GM19463 (cell line): ENCODE measurements at regions not wholly inside any gene's neighbourhood (a gene's known extent, or its start where the extent isn't known, plus 50 kb on each side); places are given as distances from the start of the nearest gene placed in this dataset.
"Not testable (repeated sequence)": the region's sequence is repeated elsewhere in the genome, so short reads cannot be mapped to it uniquely, and the experiment has no call there.

ENCODE experiments used
- ATAC-seq: cut with Tn5 transposase; IDR thresholded peaks from one replicate; pipeline ENCODE4 v1.9.1; 2021; ENCODE audit warnings: mild to moderate bottlenecking, moderate library complexity; ENCODE audit not compliant: unreplicated experiment

DNA sequence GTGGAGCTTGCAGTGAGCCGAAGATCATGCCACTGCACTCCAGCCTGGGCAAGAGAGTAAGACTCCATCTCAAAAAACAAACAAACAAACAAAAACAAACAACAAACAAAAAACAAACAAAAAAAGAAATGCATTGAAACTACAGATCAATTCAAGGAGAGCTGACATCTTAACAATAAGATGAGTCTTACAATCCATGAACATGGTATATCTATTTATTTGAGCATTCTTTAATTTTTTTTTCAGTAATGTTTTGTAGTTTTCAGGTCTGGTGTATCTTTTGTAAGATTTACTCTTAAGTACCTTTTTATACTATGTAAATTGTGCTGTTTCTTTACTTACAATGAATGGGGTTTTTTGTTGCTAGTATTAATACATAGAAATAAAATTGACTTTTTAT, 140.1 kb upstream of the DAPK1 start:
- no peak for ATAC-seq

- ATAC-seq, result no peak
These were observed 138.4 kb upstream of the DAPK1 start for GRCh38 chr9:87359264-87359663.

- no peak for ATAC-seq
These were observed 137.6 kb upstream of the DAPK1 start for GRCh38 chr9:87359958-87360601.

GRCh38 chr9:87370049-87370685, 127.5 kb upstream of the DAPK1 start:
- ATAC-seq, result no peak

GRCh38 chr9:87371795-87372355, 125.8 kb upstream of the DAPK1 start:
- ATAC-seq, result no peak

- ATAC-seq, result no peak
These were observed 125.3 kb upstream of the DAPK1 start for GRCh38 chr9:87372356-87372851.

DNA sequence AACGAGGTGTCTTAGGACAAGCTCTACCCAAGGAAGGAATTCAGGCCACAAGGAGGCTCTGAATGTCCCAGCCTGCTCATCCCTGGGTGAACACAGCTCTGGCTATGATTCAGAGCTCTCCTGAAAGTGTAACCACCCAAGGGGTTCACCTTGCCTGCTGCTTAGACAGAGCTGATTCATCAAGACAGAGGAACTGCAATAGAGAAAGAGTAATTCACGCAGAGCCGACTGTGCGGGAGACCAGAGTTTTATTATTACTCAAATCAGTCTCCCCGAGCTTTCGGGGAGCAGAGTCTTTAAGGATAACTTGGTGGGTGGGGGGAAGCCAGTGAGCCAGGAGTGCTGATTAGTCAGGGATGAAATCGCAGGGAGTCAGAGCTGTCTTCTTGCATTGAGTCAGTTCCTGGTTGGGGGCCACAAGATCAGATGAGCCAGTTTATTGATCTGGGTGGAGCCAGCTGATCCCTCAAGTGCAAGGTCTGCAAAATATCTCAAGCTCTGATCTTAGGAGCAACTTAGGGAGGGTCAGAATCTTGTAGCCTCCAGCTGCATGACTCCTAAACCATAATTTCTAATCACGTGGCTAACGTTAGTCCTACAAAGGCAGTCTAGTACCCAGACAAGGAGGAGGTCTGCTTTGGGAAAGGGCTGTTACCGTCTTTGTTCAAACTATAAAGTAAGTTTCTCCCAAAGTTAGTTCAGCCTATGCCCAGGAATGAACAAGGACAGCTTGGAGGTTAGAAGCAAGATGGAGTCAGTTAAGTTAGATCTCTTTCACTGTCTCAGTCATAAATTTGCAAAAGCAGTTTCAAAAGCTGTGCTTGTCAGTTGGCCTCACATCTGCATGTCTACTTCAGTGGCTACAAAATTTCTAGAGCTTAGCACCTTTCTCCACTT, 123.4 kb upstream of the DAPK1 start:
- ATAC-seq, result peak; percentile 93

DNA sequence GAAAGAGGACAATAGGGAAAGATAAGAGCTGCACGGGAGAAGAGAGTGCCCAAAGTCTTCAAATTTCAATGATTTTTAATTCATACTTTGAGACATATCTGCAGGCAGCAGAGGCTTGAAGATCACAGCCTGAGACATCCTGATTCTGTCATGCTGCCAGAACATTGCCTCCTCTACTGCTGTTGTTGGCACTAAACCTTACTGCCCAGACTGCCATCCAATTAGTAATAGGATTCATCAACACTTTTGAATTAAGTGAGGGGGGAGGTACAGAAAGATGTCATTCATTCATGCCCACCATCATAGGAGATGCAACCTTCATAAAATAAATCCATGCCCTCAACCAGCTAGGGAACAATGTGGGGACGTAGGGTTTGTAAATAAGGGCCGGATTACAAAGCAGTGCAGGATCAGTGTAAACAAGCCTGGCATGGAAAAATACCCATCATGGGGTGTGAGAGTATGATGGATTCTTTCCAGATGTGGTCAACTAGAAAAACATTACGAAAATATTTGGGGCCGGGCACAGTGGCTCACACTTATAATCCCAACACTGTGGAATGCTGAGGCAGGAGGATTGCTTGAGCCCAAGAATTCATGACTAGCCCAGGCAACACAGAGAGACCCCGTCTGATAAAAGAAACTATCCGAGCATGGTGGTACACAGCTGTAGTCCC, 122.1 kb upstream of the DAPK1 start:
- ATAC-seq, result no peak

DNA sequence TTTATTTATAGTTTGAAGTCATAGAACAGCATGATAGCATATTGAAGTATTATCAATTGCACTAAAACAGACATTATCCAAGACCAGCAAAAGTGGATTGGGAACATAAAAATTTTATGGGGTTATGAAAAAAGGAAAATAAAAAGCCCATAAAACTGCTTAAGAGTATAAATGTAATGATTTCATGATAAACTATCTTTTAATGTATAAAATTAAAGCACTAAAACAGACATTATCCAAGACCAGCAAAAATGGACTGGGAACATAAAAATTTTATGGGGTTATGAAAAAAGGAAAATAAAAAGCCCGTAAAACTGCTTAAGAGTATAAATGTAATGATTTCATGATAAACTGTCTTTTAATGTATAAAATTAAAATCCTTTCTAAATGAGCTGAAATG, 119.0 kb upstream of the DAPK1 start:
- ATAC-seq, result no peak

DNA sequence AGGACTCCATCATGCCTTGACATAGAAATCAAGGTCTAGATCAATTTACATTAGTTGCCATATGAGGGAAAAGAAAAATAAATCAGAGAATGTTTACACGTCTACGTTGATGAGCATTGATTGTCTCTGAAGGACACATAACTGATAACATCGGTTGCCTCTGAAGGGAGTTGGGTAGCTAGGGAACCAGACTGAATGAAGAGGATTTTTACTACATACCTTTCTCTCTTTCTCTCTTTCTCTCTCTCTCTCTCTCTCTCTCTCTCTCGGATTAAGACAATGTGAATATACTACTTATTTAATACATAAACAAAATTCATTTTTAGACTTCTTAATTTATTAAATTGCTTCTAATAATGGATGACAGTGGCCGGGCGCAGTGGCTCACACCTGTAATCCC, 118.4 kb upstream of the DAPK1 start:
- no peak for ATAC-seq

DNA sequence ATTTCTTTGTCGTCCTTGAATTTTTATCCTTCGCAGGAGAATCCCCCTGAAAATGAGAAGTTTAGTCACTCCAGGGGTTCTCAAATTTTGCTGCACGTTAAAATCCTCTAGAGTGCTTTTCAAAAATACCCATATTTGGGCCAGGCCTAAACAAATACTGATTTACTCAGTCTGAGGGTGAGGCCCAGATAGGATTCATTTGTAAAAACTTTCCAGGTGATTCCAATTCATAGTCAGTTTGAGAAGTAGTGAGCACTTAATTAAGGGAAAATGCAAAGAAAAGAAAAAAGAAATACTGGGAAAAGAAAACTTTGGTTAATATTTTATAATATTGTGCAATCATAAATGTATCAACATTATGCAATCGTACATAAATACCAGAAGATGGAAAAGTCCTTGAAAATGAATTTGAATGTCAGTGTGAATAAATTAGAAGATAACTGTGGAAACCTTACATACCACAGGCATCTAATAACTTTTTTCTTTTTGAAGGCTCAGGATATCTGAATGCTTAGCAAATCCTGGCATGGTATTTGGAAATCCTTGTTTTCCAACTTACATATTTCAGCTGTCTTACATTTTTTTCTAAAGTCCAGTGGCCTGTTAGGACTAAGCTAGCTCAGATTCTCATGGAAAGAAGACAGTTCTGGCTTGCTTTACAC, 116.5 kb upstream of the DAPK1 start:
- ATAC-seq, result no peak

- no peak for ATAC-seq
These were observed 115.9 kb upstream of the DAPK1 start for GRCh38 chr9:87381746-87382145.

GRCh38 chr9:87382900-87383299, 114.8 kb upstream of the DAPK1 start:
- ATAC-seq, result no peak

- ATAC-seq, result no peak
These were observed 114.1 kb upstream of the DAPK1 start for GRCh38 chr9:87383344-87384150.

DNA sequence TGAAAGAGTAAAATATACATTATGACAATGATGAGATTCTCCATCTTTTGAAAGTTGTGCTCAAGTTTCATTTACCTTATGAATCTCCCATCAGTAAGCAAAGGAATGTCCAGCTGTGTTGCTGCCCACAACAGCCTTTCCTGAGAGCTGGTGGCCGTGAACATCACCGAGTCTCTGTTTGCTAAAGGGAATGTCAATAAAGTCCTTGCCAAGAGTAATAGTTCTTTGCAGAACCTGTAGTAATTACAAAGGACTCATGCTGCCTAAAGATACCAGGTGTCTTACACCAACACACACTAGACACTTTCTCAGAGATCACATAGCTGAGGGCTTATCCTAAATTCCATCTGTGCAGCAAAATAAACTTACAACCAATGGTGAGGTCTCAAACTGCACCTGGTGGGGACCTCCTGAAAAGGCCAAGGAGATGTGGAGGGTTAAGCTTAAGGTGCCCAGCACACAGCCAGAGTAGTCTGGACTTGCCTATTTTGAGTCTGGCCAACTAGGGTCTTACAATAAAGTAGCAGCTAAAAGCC, 111.1 kb upstream of the DAPK1 start:
- no peak for ATAC-seq

GRCh38 chr9:87387351-87388011, 110.2 kb upstream of the DAPK1 start:
- no peak for ATAC-seq

- ATAC-seq, result not testable (repeated sequence)
These were observed 109.0 kb upstream of the DAPK1 start for GRCh38 chr9:87388708-87389107.

DNA sequence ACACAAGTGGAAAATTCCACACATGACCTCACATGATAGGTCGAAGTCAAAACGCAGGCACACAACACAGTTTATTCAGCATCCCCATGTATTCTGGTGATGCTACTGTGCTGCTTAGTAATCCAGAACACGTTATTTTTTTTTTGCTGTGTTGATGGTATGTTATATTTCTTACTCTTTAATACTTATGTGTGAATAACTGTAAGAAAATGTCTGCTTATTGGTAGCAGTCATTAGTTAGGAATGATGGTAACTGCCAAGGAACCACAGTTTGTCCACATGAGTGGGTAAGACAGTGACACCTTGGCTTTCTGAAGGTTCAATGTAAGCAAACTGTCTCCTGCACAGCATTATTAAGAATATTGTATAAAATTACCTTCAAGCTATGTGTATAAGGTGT, 107.7 kb upstream of the DAPK1 start:
- ATAC-seq, result no peak

GRCh38 chr9:87390361-87390760, 107.3 kb upstream of the DAPK1 start:
- ATAC-seq, result no peak
